GM21619 (cell line): ENCODE measurements at regions not wholly inside any gene's neighbourhood (a gene's known extent, or its start where the extent isn't known, plus 50 kb on each side); places are given as distances from the start of the nearest gene placed in this dataset.
A peak's percentile ranks its signal among the peaks of the same experiment; 100 is the strongest.

Experiments used
- ATAC-seq: cut with Tn5 transposase; IDR thresholded peaks from one replicate; pipeline ENCODE4 v1.9.1; 2021; ENCODE audit not compliant: unreplicated experiment

GRCh38 chr9:18208166-18209059, 265.5 kb upstream of the ADAMTSL1 start:
- no peak for ATAC-seq

- no peak for ATAC-seq
These were observed 258.3 kb upstream of the ADAMTSL1 start for GRCh38 chr9:18215626-18216025.

GRCh38 chr9:18216376-18216775, 257.6 kb upstream of the ADAMTSL1 start:
- ATAC-seq, result no peak

GRCh38 chr9:18228101-18228500, 245.9 kb upstream of the ADAMTSL1 start:
- ATAC-seq, result no peak

GRCh38 chr9:18229992-18230676, 243.8 kb upstream of the ADAMTSL1 start:
- no peak for ATAC-seq

- ATAC-seq, result no peak
These were observed 240.6 kb upstream of the ADAMTSL1 start for GRCh38 chr9:18233311-18233710.

GRCh38 chr9:18233776-18234445, 240.0 kb upstream of the ADAMTSL1 start:
- ATAC-seq, result no peak

GRCh38 chr9:18235181-18235908, 238.6 kb upstream of the ADAMTSL1 start:
- ATAC-seq, result no peak

- no peak for ATAC-seq
These were observed 237.6 kb upstream of the ADAMTSL1 start for GRCh38 chr9:18236336-18236735.

GRCh38 chr9:18237776-18238175, 236.2 kb upstream of the ADAMTSL1 start:
- no peak for ATAC-seq

GRCh38 chr9:18238254-18238653, 235.7 kb upstream of the ADAMTSL1 start:
- ATAC-seq, result no peak

- no peak for ATAC-seq
These were observed 235.1 kb upstream of the ADAMTSL1 start for GRCh38 chr9:18238752-18239447.

GRCh38 chr9:18240213-18240612, 233.7 kb upstream of the ADAMTSL1 start:
- ATAC-seq, result no peak

GRCh38 chr9:18245911-18246310, 228.0 kb upstream of the ADAMTSL1 start:
- no peak for ATAC-seq

- no peak for ATAC-seq
These were observed 223.9 kb upstream of the ADAMTSL1 start for GRCh38 chr9:18250053-18250452.

- ATAC-seq, result no peak
These were observed 220.0 kb upstream of the ADAMTSL1 start for GRCh38 chr9:18253950-18254349.

- peak; percentile 96 for ATAC-seq
These were observed 218.8 kb upstream of the ADAMTSL1 start for GRCh38 chr9:18255158-18255629.

GRCh38 chr9:18255747-18256146, 218.2 kb upstream of the ADAMTSL1 start:
- ATAC-seq, result no peak

- no peak for ATAC-seq
These were observed 217.4 kb upstream of the ADAMTSL1 start for GRCh38 chr9:18256568-18256967.

- ATAC-seq, result no peak
These were observed 213.4 kb upstream of the ADAMTSL1 start for GRCh38 chr9:18260521-18260920.
